ENCODE measurements at regions not wholly inside any gene's neighbourhood (a gene's known extent, or its start where the extent isn't known, plus 50 kb on each side); places are given as distances from the start of the nearest gene placed in this dataset.
"Not testable (repeated sequence)": the region's sequence is repeated elsewhere in the genome, so short reads cannot be mapped to it uniquely, and the experiment has no call there.

DNA sequence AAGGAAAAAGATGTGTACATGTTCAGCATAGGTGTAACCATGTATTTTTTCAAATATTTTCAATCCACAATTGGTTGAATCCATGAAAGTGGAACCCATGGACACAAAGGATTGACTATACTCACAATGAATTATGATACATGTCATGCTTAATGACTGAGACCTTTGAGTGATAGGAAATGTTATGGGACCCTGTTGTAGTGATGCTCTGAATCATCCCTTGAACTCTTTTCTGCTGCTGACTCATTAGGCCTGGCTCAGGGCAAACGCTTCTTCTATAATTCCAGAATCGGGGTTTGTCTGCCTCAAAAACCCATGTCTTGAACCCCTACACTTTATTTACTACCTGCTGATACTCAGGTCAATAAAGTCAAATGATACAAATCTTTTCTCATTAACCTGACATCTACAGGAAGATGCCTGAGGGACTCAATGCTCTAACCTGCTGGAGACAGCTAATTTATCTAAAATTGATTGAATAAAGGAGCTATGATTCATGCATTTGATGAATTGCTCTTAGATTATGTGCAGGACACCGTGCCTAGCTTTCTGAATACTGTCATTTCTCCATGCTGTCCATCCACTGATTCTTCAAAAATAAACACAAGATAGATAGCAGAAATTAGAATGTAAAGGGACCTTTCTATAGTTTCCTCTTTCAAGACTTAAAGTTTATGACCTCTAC is 260.1 kb downstream of the PRELID2 start:
- DNase-seq = no peak

DNA sequence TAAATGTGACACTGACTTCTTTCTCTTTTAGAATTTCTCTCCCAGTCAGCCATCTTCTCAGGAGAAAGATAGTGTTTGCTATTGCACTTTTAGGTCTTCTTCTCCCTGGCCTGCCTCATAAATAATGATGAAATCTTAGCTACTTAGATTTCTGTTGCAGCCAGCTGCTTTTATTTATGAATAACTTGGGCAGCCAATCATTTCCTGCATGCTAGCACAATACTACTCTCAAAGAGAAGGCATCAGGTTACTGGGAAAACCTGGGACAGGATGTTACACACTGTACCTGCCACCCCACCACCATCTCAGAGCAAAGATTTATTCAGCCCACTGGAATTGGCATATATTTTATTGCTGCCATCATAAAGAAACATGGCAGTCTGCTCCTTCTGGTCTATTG is 266.6 kb downstream of the PRELID2 start:
- DNase-seq = no peak

DNA sequence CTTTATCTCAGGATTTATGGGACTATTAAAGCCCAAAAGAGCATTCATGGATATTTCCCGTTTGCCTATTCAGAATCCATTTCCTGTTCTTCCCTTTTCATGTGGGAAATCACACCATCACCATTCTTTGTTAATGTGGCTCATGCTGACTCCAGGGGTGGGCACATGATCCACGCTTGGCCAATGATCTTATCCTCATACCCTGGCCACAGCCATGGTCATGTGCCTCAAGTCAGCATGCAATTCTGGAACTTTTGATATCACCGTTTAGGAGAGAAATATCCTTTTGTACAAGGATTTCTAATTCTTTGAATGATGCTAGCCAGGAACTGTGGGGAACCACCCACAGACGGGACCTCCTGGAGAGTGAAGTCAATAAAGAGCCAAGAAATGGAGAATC is 272.2 kb downstream of the PRELID2 start:
- no peak for DNase-seq

DNA sequence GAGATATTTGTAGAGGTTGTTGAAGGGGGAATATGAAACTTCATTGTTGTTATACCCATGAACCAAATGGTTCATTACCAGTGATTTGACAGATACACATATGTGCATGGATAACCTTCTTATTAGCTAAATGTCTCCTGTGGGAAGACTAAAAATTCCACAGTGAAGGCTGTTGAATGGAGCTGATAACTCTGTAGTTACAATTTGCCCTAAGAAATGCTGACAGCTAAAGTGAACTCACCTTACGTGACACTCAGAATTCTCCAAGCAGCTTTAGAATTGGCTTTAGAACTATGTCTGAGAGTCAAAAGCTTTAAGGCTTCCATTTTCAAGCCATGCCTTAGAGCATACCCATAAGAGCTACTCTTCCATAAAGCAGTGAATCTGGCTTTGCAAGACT is 276.9 kb downstream of the PRELID2 start:
- DNase-seq = no peak

DNA sequence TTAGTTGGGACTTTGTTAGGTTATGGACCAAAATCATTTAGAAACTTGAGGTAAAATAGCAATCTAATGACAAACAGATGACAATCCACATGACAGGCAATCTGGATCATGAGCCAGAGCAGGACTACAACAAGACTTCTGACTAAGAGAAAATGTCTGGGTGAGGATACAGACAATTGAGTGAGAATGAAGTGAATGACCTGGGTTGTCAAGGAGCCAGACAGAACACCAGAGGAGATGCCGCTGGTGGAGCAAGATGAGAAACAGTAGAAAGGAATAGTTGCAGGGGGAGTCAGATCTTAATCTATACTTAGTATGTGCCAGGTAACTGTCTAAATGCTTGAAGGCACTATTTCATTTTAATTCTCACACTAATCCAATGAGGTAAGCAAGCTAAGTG is 277.8 kb downstream of the PRELID2 start:
- no peak for DNase-seq

DNA sequence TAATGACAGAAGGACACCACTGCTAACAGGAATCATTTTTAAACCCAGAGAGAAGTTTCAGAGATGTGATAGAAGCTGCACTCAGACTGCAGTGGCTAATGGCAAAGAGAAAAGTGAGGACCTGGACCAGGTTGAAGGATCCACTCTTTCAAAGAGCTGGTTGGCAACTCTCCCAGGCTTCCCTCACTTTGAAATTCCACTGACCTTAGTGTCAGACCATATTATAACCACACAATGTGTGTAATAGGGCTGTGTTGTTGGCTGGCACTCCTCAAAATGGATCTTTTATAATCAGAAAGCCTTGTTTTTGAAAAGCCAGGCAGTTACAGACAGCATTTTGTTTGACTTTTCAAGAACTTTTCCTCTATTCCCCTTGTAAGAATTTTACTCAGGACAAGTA is 280.7 kb downstream of the PRELID2 start:
- no peak for DNase-seq

DNA sequence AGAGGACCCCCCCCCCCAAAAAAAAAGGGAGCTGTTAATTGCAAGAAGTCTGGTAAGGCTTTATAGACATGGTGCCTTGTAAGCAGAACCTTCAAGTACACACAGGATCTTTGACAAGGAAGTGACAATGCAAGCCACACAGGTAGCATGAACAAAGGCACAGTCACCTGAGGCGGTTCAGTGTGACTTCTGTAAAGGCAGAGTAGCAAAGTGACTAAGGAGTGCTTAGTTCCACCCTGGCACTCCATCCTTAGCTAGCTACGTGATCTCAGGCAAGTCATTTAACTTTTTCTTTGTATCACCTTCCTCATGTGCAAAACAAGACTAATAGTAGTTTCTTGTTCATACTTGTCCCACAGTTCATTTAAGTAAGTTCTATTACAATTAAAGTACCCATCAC is 282.0 kb downstream of the PRELID2 start:
- DNase-seq = no peak

DNA sequence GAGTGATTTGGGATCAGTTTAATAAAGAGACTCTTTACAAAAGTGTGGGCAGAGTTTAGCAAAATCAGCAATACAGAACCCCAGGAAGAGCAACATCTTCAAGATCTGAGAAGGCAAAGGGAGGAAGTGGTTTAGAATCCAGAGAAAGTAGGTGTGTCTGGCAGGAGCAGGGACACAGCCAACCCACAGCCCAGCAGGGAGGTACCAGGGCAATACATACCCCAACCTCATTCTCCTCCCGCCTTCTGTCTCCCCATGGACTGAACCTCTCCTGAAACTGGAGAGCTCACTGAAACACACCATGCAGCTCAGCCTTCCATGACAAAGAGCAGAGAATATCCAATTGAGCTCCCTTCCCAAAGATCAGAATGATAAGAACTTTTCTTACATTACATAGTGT is 283.4 kb downstream of the PRELID2 start:
- DNase-seq = no peak

DNA sequence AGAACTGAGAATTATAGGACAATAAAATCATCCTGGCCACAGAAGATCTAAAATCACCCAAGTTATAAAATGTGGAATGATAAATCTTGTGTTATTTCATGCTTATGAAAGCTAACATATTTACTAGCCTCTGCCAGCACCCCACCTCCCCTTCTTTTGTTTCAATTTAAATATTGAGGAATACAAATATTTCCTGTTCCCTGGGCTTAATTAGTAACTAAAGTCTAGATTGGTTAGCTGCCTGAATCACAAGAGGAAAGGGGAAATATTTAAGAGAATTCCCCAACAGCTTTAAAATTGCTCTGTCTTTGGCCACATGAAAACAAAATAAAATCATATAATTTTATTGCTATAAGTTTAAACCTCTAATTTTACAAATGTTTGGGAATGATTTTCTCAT is 287.0 kb downstream of the PRELID2 start:
- DNase-seq = no peak

DNA sequence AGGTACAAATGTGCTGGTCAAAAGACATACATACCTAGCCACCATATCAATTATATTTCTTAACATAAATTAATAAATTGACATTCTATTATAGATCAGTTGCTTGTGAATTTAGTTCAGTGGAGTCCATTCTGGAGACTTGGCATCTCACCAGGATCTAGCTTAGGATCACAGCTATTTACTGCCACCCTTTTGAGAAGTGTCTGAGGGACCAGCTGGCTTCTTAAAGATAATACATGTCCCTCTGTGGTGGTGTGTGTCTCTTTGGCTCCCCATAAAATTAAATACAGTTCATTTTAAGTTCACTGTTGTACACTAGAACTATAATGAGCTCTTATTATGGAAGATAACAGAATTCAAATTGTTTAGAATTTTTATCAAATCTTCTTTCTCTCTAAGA is 290.7 kb downstream of the PRELID2 start:
- no peak for DNase-seq

DNA sequence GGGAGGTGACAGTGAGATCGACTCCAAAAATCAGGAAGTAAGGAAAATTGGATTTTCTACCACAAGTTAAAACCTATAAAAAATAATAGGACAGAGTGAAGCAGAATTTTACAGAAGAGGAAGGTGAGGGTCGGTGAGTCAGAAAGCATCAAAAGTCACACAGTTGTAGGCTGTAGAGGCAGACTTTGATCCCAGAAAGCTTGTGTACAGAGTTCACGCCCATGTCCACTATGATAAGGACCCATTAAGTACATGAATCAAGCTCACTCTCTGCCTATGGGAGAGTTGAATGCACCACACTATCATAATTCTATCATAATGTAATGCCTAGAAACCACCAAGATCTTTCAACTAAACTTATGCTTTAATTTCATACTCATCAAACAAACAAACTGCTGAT is 291.2 kb downstream of the PRELID2 start:
- no peak for DNase-seq

DNA sequence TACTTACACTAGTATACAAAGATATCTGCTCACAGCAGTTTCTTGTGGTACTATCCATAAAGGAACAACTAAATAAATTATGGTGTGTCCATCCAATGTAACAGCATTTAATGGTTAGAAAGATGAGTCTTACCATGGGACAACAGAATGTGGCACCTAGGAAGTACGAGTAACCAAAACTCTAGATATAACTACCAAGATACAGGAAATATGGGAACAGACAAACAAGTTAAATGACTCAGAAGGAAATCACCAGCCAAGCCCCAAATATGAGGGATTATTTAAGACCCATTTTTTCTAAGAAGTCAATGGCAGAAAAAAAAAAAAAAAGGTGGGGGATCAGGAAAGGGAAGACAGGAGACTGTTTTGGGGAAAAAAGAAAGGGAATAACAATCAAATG is 294.8 kb downstream of the PRELID2 start:
- DNase-seq = no peak

DNA sequence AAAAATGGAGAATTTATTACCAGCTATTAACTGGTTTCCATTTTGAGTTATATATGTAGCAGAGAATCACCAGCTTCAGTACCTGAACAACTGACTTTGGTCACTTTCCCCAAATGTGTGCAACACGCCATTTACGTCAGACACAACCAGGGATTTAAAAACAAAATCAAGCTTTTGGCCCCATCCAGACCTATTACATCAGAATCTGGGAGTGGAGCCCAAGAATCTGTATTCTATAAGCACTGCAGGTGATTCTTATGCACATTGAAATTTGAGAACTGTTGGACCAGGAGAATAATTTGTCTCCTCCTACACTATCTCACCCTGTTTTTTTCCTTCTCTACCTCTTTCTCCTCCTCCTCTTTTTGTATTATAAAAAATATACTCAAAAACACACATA is 295.9 kb downstream of the PRELID2 start:
- DNase-seq = no peak

DNA sequence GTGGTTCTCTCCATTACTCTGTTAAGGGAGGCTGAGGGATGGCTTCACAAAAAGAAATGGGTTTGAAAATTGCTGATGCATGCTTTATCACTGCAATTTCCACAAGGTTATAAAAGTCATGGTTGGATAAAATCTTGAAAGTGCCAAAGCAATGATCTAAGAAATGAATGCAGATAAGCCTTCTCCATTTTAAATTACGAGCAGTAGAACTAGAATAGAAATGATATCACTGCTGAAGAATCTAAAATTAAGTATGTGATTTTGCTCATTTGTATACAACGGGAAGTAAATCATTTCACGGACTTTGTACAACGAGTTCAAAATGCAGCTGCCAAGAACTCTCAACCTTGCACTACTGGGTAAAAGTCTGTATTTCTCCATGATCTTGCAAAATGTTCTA is 299.0 kb downstream of the PRELID2 start:
- no peak for DNase-seq

DNA sequence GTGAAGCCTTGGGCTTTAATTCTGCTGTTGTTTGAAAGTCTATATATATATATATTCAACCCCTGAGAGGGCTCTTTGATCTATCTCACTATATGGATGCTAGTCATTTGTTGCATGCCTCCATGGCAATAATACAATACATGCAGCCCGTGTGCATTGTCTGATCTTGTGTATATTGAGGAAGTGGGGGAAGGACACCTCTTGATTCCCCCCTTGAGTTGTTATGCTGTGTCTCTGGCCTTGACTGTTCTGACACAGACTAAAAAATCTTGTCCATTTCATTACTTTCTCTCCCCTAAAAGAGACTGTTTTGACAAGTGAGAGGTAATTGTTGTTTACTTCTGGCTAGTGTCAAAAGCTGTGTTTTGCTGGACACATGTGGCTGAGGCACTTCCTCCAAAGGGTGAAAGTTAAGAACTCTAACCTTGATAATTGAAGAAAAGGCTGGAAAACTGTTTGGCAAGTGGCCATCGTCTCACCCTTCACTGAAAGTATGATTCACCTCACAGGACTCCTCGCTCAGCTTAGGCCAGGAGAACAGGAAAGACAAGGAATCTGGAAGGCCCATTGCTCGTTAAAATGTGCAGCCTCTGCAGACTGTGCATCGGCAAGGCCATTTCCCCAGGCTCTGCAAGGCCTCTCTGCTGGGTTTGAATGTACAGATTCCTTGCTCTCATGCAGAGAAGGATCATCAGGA is 304.0 kb downstream of the PRELID2 start:
- no peak for DNase-seq

DNA sequence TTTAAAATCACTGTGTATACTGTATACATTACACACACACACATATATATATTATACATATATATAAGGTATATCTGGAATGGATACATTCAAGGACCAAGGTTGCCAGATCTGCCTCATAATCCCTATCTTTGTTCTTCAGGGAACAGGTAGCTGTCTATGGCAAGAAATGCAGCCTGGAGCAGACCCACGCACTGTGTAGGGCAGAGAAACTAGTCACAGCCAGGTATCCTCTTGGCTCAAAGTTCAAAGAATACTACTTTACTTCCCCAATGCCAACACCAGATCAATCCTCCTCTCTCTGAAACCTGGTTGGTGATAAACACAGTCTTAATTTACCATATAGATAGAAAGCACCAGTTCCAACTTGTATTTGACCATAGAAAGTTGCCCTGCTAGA is 313.6 kb downstream of the PRELID2 start:
- no peak for DNase-seq

DNA sequence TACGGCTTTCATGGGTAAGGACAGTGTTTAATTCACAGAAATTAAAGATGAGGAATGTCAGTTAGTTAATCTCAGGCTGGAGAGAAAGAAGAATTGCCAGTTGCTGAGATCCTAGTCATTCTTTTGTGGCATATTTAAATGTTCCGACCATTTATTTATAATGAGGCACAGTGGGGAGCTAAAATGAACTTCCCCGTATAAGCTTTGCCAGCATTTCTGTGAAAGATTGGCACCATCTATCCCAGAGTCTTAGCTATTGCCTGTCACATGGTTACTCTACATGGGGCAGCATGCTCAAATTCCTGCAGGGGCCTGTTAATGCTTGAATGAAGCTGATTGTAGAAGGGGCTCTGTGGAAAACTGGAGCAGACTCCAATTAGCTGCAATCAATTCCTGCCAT is 314.1 kb downstream of the PRELID2 start:
- DNase-seq = no peak

DNA sequence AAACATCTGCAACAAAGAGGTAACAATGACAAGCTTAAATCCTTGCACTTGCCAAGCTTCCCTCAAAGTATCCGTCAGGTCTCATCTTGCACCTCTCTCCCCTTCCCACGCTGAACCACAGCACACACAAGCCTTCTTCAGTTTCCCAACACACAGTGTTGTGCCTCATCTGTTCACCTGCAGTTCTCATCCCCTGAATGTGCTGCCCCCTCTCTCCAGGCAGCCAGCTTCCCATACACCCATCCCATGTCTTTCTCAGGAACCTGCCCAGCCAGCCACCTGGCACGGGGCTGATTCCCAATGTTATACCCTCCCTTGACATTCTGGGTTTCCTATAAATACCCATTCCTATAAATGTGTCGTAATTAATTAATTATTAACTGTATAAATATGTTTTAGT is 314.8 kb downstream of the PRELID2 start:
- DNase-seq = no peak

DNA sequence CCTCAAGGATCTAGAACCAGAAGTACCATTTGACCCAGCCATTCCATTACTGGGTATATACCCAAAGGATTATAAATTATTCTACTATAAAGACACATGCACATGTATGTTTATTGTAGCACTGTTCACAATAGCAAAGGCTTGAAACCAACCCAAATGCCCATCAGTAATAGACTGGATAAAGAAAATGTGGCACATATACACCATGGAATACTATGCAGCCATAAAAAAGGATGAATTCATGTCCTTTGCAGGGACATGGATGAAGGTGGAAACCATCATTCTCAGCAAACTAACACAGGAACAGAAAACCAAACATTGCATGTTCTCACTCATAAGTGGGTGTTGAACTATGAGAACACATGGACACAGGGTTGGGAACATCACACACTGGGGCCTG is 317.6 kb downstream of the PRELID2 start:
- DNase-seq = not testable (repeated sequence)

DNA sequence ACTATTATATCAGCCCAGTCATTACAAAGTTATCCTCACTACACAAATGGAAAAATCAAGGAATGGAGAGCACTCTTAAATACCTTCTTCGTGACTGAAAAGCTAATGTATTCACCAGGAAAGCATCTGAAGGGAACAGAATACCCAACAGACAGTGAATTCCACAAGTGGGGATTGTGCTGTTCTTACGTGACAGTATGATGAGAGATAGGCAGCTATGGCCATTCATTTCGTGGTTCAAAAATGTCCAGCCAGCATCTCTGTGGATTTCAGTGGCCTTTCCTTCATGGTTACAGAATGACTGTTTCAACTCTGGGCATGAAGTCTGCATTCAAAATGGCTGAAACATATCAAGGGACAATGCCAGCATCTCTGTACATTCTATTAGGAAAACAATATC is 323.8 kb downstream of the PRELID2 start:
- DNase-seq = no peak

DNA sequence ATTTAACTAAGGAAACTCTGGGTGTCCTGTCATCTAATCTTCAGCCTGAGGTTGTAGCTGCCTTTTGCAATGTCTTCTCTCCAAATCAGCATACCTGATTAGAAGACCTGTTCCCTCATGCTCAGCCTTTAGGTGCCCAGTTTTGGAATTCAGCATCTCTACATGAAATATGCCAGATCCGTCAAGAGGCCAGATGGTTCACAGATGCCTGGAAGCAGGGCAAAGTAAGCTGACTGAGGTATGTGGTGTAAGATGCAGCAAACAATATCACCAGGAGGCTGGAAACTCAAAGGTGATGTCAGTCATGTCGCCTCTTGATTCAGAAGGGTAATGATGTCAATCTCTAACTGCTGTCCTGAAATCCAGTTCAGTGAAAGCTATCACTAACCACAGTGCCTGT is 324.4 kb downstream of the PRELID2 start:
- DNase-seq = no peak

DNA sequence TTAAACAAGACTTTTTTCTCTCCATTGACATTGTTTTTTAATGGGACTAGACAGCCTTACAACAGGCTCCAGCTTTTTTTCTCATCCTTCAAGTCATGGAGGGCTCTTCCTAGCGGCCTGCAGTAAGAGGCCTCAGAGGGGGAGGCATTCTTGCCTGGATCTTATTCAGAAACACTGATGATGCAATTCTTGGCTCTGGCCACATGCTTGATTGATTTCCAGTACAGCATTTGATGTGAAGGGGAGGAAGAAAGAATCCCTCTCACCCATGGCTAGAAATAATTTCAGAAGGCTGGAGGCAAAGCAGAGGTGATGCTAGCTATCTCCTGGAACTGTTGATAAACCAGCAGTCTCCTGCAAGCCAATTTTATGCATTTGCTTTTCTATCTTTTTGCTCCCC is 324.8 kb downstream of the PRELID2 start:
- peak; percentile 47 for DNase-seq

DNA sequence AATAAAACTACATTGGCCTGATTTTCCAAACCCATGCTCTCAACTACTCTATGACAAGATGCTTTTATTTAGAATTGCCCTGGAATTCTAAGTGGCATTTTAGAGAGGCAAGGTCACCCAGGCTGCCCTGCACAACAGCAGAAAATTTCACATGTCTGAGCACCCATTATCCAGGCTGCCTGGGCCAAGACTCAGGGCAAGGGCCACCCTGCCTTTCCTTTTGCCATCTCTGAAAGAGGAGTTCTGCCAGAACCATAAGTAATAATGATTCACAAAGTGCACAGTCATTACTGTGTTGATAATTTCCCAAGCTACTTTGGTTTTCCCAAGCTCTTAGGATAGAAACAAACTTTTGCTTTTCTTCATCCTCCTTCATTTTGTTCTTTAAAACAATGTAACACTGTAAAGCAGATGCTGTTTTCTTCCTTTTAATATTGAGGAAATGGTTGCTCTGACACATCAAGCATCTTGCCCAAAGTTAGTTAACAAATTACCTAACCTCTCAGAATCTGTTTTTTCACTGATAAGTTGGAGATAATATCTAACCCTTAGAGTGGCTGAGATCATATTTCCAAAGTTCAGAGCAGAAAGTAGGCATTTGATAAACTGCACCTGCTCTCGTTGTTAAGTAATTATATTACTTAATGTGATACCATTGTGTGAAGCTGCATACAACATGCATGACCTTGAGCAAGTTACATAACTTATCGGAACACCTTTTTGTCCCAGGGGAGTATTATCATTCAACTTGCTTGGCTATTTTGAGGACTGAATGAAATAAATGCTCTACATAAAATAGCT is 325.6 kb downstream of the PRELID2 start:
- no peak for DNase-seq
